ENCODE measurements at regions not wholly inside any gene's neighbourhood (a gene's known extent, or its start where the extent isn't known, plus 50 kb on each side); places are given as distances from the start of the nearest gene placed in this dataset.
A peak's percentile ranks its signal among the peaks of the same experiment; 100 is the strongest.

GRCh38 chr2:62302631-62303435 is 106.9 kb downstream of the B3GNT2 start:
- H3K4me3 ChIP-seq (ENCODE audit: low read length) = no peak overlapping the region
- no peak overlapping the region for H3K27ac ChIP-seq (ENCODE audit: low read depth, low read length)
- H3K9ac ChIP-seq (ENCODE audit: low read length) = no peak overlapping the region
- H3K36me3 ChIP-seq (ENCODE audit: control insufficient read depth, insufficient read depth, low read length) = no peaks in the 10 kb centered on the region
- H3K27me3 ChIP-seq (ENCODE audit: control insufficient read depth, insufficient read depth, low read length) = no peaks in the 10 kb centered on the region
- H3K4me1 ChIP-seq (ENCODE audit: control insufficient read depth, insufficient read depth, low read length) = no peaks in the 10 kb centered on the region

GRCh38 chr2:62300925-62301324 is 105.0 kb downstream of the B3GNT2 start:
- Histone ChIP-seq H3K27me3 (ENCODE audit: control insufficient read depth, insufficient read depth, low read length) (no peaks in the 10 kb centered on the region), H3K4me1 (ENCODE audit: control insufficient read depth, insufficient read depth, low read length) (no peaks in the 10 kb centered on the region), H3K36me3 (ENCODE audit: control insufficient read depth, insufficient read depth, low read length) (no peaks in the 10 kb centered on the region), H3K27ac (ENCODE audit: low read depth, low read length) (no peak overlapping the region), H3K4me3 (ENCODE audit: low read length) (no peak overlapping the region), H3K9ac (ENCODE audit: low read length) (no peak overlapping the region)

GRCh38 chr2:62297624-62298010 is 101.7 kb downstream of the B3GNT2 start:
- H3K27ac ChIP-seq (ENCODE audit: low read depth, low read length) = no peak overlapping the region
- H3K27me3 ChIP-seq (ENCODE audit: control insufficient read depth, insufficient read depth, low read length) = no peaks in the 10 kb centered on the region
- H3K4me1 ChIP-seq (ENCODE audit: control insufficient read depth, insufficient read depth, low read length) = peaks cover 14% of the 10 kb centered on the region
- H3K36me3 ChIP-seq (ENCODE audit: control insufficient read depth, insufficient read depth, low read length) = no peaks in the 10 kb centered on the region
- H3K4me3 ChIP-seq (ENCODE audit: low read length) = no peak overlapping the region
- H3K9ac ChIP-seq (ENCODE audit: low read length) = no peak overlapping the region

GRCh38 chr2:62296832-62297623 is 101.1 kb downstream of the B3GNT2 start:
- Histone ChIP-seq H3K27me3 (ENCODE audit: control insufficient read depth, insufficient read depth, low read length) (no peaks in the 10 kb centered on the region), H3K4me1 (ENCODE audit: control insufficient read depth, insufficient read depth, low read length) (peaks cover 18% of the 10 kb centered on the region), H3K36me3 (ENCODE audit: control insufficient read depth, insufficient read depth, low read length) (no peaks in the 10 kb centered on the region), H3K4me3 (ENCODE audit: low read length) (no peak overlapping the region), H3K9ac (ENCODE audit: low read length) (no peak overlapping the region), H3K27ac (ENCODE audit: low read depth, low read length) (no peak overlapping the region)

- peaks cover 18% of the 10 kb centered on the region for H3K4me1 ChIP-seq (ENCODE audit: control insufficient read depth, insufficient read depth, low read length)
- H3K36me3 ChIP-seq (ENCODE audit: control insufficient read depth, insufficient read depth, low read length) = no peaks in the 10 kb centered on the region
- no peak overlapping the region for H3K9ac ChIP-seq (ENCODE audit: low read length)
- no peak overlapping the region for H3K4me3 ChIP-seq (ENCODE audit: low read length)
- no peaks in the 10 kb centered on the region for H3K27me3 ChIP-seq (ENCODE audit: control insufficient read depth, insufficient read depth, low read length)
- no peak overlapping the region for H3K27ac ChIP-seq (ENCODE audit: low read depth, low read length)
These were observed 100.3 kb downstream of the B3GNT2 start for GRCh38 chr2:62296034-62296831.

- no peaks in the 10 kb centered on the region for H3K36me3 ChIP-seq (ENCODE audit: control insufficient read depth, insufficient read depth, low read length)
- peak overlapping the region; percentile 60 for H3K27ac ChIP-seq (ENCODE audit: low read depth, low read length)
- H3K27me3 ChIP-seq (ENCODE audit: control insufficient read depth, insufficient read depth, low read length) = no peaks in the 10 kb centered on the region
- H3K4me1 ChIP-seq (ENCODE audit: control insufficient read depth, insufficient read depth, low read length) = peaks cover 18% of the 10 kb centered on the region
- no peak overlapping the region for H3K9ac ChIP-seq (ENCODE audit: low read length)
- H3K4me3 ChIP-seq (ENCODE audit: low read length) = peak overlapping the region; percentile 50
These were observed 97.8 kb downstream of the B3GNT2 start for GRCh38 chr2:62293490-62294271.

- Histone ChIP-seq H3K36me3 (ENCODE audit: control insufficient read depth, insufficient read depth, low read length) (no peaks in the 10 kb centered on the region), H3K4me1 (ENCODE audit: control insufficient read depth, insufficient read depth, low read length) (peaks cover 23% of the 10 kb centered on the region), H3K27ac (ENCODE audit: low read depth, low read length) (peak overlapping the region; percentile 60), H3K9ac (ENCODE audit: low read length) (no peak overlapping the region), H3K4me3 (ENCODE audit: low read length) (peak overlapping the region; percentile 50), H3K27me3 (ENCODE audit: control insufficient read depth, insufficient read depth, low read length) (no peaks in the 10 kb centered on the region)
These were observed 97.2 kb downstream of the B3GNT2 start for GRCh38 chr2:62293151-62293489.

- Histone ChIP-seq H3K36me3 (ENCODE audit: control insufficient read depth, insufficient read depth, low read length) (no peaks in the 10 kb centered on the region), H3K27ac (ENCODE audit: low read depth, low read length) (peak overlapping the region; percentile 52), H3K4me3 (ENCODE audit: low read length) (peak overlapping the region; percentile 37), H3K27me3 (ENCODE audit: control insufficient read depth, insufficient read depth, low read length) (no peaks in the 10 kb centered on the region), H3K9ac (ENCODE audit: low read length) (no peak overlapping the region), H3K4me1 (ENCODE audit: control insufficient read depth, insufficient read depth, low read length) (peaks cover 23% of the 10 kb centered on the region)
These were observed 96.3 kb downstream of the B3GNT2 start for GRCh38 chr2:62292190-62292589.

- Histone ChIP-seq H3K27ac (ENCODE audit: low read depth, low read length) (peak overlapping the region; percentile 52), H3K4me3 (ENCODE audit: low read length) (no peak overlapping the region), H3K9ac (ENCODE audit: low read length) (no peak overlapping the region), H3K36me3 (ENCODE audit: control insufficient read depth, insufficient read depth, low read length) (no peaks in the 10 kb centered on the region), H3K4me1 (ENCODE audit: control insufficient read depth, insufficient read depth, low read length) (peaks cover 23% of the 10 kb centered on the region), H3K27me3 (ENCODE audit: control insufficient read depth, insufficient read depth, low read length) (no peaks in the 10 kb centered on the region)
These were observed 95.7 kb downstream of the B3GNT2 start for GRCh38 chr2:62291517-62292137.

GRCh38 chr2:62291052-62291451 is 95.1 kb downstream of the B3GNT2 start:
- H3K9ac ChIP-seq (ENCODE audit: low read length) = no peak overlapping the region
- peaks cover 23% of the 10 kb centered on the region for H3K4me1 ChIP-seq (ENCODE audit: control insufficient read depth, insufficient read depth, low read length)
- no peaks in the 10 kb centered on the region for H3K36me3 ChIP-seq (ENCODE audit: control insufficient read depth, insufficient read depth, low read length)
- H3K27ac ChIP-seq (ENCODE audit: low read depth, low read length) = no peak overlapping the region
- no peak overlapping the region for H3K4me3 ChIP-seq (ENCODE audit: low read length)
- no peaks in the 10 kb centered on the region for H3K27me3 ChIP-seq (ENCODE audit: control insufficient read depth, insufficient read depth, low read length)

- H3K27ac ChIP-seq (ENCODE audit: low read depth, low read length) = no peak overlapping the region
- H3K36me3 ChIP-seq (ENCODE audit: control insufficient read depth, insufficient read depth, low read length) = no peaks in the 10 kb centered on the region
- H3K4me1 ChIP-seq (ENCODE audit: control insufficient read depth, insufficient read depth, low read length) = peaks cover 12% of the 10 kb centered on the region
- no peak overlapping the region for H3K9ac ChIP-seq (ENCODE audit: low read length)
- H3K27me3 ChIP-seq (ENCODE audit: control insufficient read depth, insufficient read depth, low read length) = no peaks in the 10 kb centered on the region
- H3K4me3 ChIP-seq (ENCODE audit: low read length) = no peak overlapping the region
These were observed 92.3 kb downstream of the B3GNT2 start for GRCh38 chr2:62287899-62288880.

Data from rectal smooth muscle tissue (tissue), 1 donor.